Mesenchymal stem cell (in vitro differentiated cells and primary cell): ENCODE measurements at regions not wholly inside any gene's neighbourhood (a gene's known extent, or its start where the extent isn't known, plus 50 kb on each side); places are given as distances from the start of the nearest gene placed in this dataset.

ENCODE experiments used
- DNase-seq: peaks from one replicate; pipeline ENCODE4 v3.0.0-alpha.2; 2013
- H2AFZ ChIP-seq: one replicate; pipeline ENCODE4 v1.6.1; 2013; ENCODE audit warnings: low read depth, mild to moderate bottlenecking, control low read depth, inconsistent platforms, low read length, moderate library complexity
- H2AK5ac ChIP-seq: 2 replicates; pipeline ENCODE4 v1.6.1; 2013; ENCODE audit warnings: low read length, moderate library complexity, mild to moderate bottlenecking, inconsistent platforms; ENCODE audit not compliant: severe bottlenecking
- H2BK120ac ChIP-seq: one replicate; pipeline ENCODE4 v1.6.1; 2013; ENCODE audit warnings: low read depth, mild to moderate bottlenecking, inconsistent platforms, low read length, moderate library complexity
- H2BK12ac ChIP-seq, 2 experiments: one replicate each; pipeline ENCODE4 v1.6.1; 2013; ENCODE audit warnings: inconsistent platforms in 2 of 2, low read length in 2 of 2, mild to moderate bottlenecking in 2 of 2, moderate library complexity in 2 of 2, control low read depth in 1 of 2
- H2BK15ac ChIP-seq: one replicate; pipeline ENCODE4 v1.6.1; 2013; ENCODE audit warnings: mild to moderate bottlenecking, low read depth, inconsistent platforms; ENCODE audit not compliant: poor library complexity, severe bottlenecking
- H2BK5ac ChIP-seq: 2 replicates; pipeline ENCODE4 v1.6.1; 2013; ENCODE audit warnings: low read depth, mild to moderate bottlenecking, low read length, control low read depth, inconsistent platforms; ENCODE audit not compliant: poor library complexity, severe bottlenecking
- H3K14ac ChIP-seq, 2 experiments: one replicate each; pipeline ENCODE4 v1.6.1; 2013; ENCODE audit warnings: inconsistent platforms in 2 of 2, low read length in 2 of 2, control low read depth in 1 of 2, mild to moderate bottlenecking in 1 of 2, moderate library complexity in 1 of 2
- H3K18ac ChIP-seq, 2 experiments: one replicate each; pipeline ENCODE4 v1.6.1; 2013; ENCODE audit warnings: inconsistent platforms in 2 of 2, low read length in 2 of 2, control low read depth in 1 of 2, low read depth in 1 of 2, mild to moderate bottlenecking in 1 of 2
- H3K23ac ChIP-seq, 2 experiments: one replicate each; pipeline ENCODE4 v1.6.1; 2013; ENCODE audit warnings: inconsistent platforms in 2 of 2, low read length in 2 of 2, mild to moderate bottlenecking in 2 of 2, moderate library complexity in 2 of 2, control low read depth in 1 of 2
- H3K27ac ChIP-seq: 2 replicates; pipeline ENCODE4 v1.5.1; 2013; ENCODE audit warnings: mild to moderate bottlenecking, moderate library complexity, low read length, control low read depth, inconsistent platforms; ENCODE audit not compliant: poor library complexity, severe bottlenecking
- H3K27me3 ChIP-seq, 2 experiments: 2 replicates each; pipeline versions ENCODE4 v1.6.1 to v1.7.0; 2013; ENCODE audit warnings: low read length in 2 of 2, mild to moderate bottlenecking in 2 of 2, moderate library complexity in 2 of 2, control low read depth in 1 of 2, inconsistent platforms in 1 of 2; ENCODE audit not compliant: control insufficient read depth in 1 of 2, insufficient read depth in 1 of 2
- H3K36me3 ChIP-seq, 2 experiments: 2 replicates each; pipeline versions ENCODE4 v1.6.1 to v1.7.0; 2013; ENCODE audit warnings: low read length in 2 of 2, control low read depth in 1 of 2, inconsistent platforms in 1 of 2, low read depth in 1 of 2, mild to moderate bottlenecking in 1 of 2; ENCODE audit not compliant: insufficient read depth in 2 of 2, control insufficient read depth in 1 of 2
- H3K4ac ChIP-seq, 2 experiments: one replicate each; pipeline ENCODE4 v1.6.1; 2013; ENCODE audit warnings: inconsistent platforms in 2 of 2, low read length in 2 of 2, mild to moderate bottlenecking in 2 of 2, moderate library complexity in 2 of 2, control low read depth in 1 of 2, low read depth in 1 of 2
- H3K4me1 ChIP-seq: 2 replicates; pipeline ENCODE4 v1.6.1; 2013; ENCODE audit warnings: low read depth, low read length, control low read depth; ENCODE audit not compliant: control insufficient read depth, insufficient read depth
- H3K4me2 ChIP-seq: 2 replicates; pipeline ENCODE4 v1.6.1; 2013; ENCODE audit warnings: low read length, mild to moderate bottlenecking, inconsistent platforms; ENCODE audit not compliant: poor library complexity, severe bottlenecking
- H3K4me3 ChIP-seq, 2 experiments: 2 replicates each; pipeline versions ENCODE4 v1.5.1 to v1.7.0; 2013; ENCODE audit warnings: low read length in 2 of 2, mild to moderate bottlenecking in 2 of 2, control low read depth in 1 of 2, low read depth in 1 of 2; ENCODE audit not compliant: insufficient read depth in 1 of 2
- H3K79me1 ChIP-seq: replicated peaks from 2 replicates; pipeline ENCODE4 v1.6.1; 2013; ENCODE audit warnings: mild to moderate bottlenecking, control low read depth, low read length, inconsistent platforms; ENCODE audit not compliant: poor library complexity, severe bottlenecking
- H3K9ac ChIP-seq: 2 replicates; pipeline ENCODE4 v1.7.0; 2013; ENCODE audit warnings: mild to moderate bottlenecking, low read length, moderate library complexity
- H3K9me3 ChIP-seq: 2 replicates; pipeline ENCODE4 v1.7.0; 2013; ENCODE audit warnings: mild to moderate bottlenecking, low read length; ENCODE audit not compliant: control insufficient read depth
- H4K8ac ChIP-seq: one replicate; pipeline ENCODE4 v1.6.1; 2013; ENCODE audit warnings: inconsistent platforms, mild to moderate bottlenecking, low read length, moderate library complexity
- H4K91ac ChIP-seq: one replicate; pipeline ENCODE4 v1.6.1; 2013; ENCODE audit warnings: mild to moderate bottlenecking, low read length, inconsistent platforms
- WGBS: methylation state at CpG from one replicate; pipeline ENCODE4 v1.1.7; 2013; ENCODE audit warnings: mixed read lengths; 5-methylcytosine and 5-hydroxymethylcytosine counted together

- Histone ChIP-seq H2BK15ac (no peak overlapping the region), H2BK12ac (no peak overlapping the region)
- 89% methylated on average over 3 of the region's 3 CpGs for WGBS
Measured at GRCh38 chr2:153601812-153602211, 123.2 kb upstream of the RPRM start.

DNA sequence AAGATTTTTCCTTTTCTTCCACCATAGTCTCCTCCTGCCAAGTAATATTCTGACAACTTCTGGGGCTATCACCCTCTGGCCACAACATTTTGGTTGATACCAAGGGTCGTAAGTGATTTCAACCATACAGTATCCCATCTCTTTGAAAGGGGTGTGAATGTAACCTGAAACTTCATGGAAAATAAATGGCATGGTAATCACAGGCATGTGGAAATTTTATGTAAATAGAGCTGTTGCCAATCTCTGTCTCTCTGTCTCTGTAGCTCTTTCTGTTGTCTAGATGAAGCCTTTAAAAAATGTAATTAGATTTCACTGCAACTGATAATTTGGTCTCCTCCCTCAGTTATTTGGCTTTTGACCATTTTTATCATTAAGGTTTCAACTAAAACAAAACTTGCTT, 125.6 kb upstream of the RPRM start:
- Histone ChIP-seq H3K23ac (no peak overlapping the region), H4K8ac (no peak overlapping the region), H3K27me3 (no peaks in the 10 kb centered on the region), H2BK5ac (no peak overlapping the region), H2BK15ac (no peak overlapping the region), H3K18ac (no peak overlapping the region), H3K14ac (no peak overlapping the region), H3K27ac (no peak overlapping the region), H3K79me1 (no peaks in the 10 kb centered on the region), H2BK120ac (no peak overlapping the region), H2AFZ (no peak overlapping the region), H3K4me2 (no peak overlapping the region), H2AK5ac (no peak overlapping the region), H3K4me3 (no peak overlapping the region), H3K4me1 (no peaks in the 10 kb centered on the region), H2BK12ac (no peak overlapping the region), H4K91ac (no peak overlapping the region), H3K36me3 (no peaks in the 10 kb centered on the region), H3K9me3 (no peaks in the 10 kb centered on the region), H3K9ac (no peak overlapping the region), H3K4ac (no peak overlapping the region)
- WGBS: 40% methylated on average over 1 of the region's 1 CpG
- no peak for DNase-seq

More at GRCh38 chr2:153601812-153602211, 123.2 kb upstream of the RPRM start:
- H3K79me1 ChIP-seq: no peaks in the 10 kb centered on the region
- H3K27ac ChIP-seq: no peak overlapping the region
- no peaks in the 10 kb centered on the region for H3K9me3 ChIP-seq
- H2BK5ac ChIP-seq: no peak overlapping the region
- H2AK5ac ChIP-seq: no peak overlapping the region
- H3K18ac ChIP-seq: no peak overlapping the region
- no peaks in the 10 kb centered on the region for H3K27me3 ChIP-seq
- H4K91ac ChIP-seq: no peak overlapping the region
- H3K4me3 ChIP-seq: no peak overlapping the region
- no peaks in the 10 kb centered on the region for H3K36me3 ChIP-seq
- no peak overlapping the region for H3K23ac ChIP-seq
- no peak overlapping the region for H3K14ac ChIP-seq
- H3K4me1 ChIP-seq: no peaks in the 10 kb centered on the region
- H4K8ac ChIP-seq: no peak overlapping the region
- no peak overlapping the region for H3K4ac ChIP-seq
- no peak for DNase-seq
- H3K4me2 ChIP-seq: no peak overlapping the region
- H2BK120ac ChIP-seq: no peak overlapping the region
- H2AFZ ChIP-seq: no peak overlapping the region
- H3K9ac ChIP-seq: no peak overlapping the region

DNA sequence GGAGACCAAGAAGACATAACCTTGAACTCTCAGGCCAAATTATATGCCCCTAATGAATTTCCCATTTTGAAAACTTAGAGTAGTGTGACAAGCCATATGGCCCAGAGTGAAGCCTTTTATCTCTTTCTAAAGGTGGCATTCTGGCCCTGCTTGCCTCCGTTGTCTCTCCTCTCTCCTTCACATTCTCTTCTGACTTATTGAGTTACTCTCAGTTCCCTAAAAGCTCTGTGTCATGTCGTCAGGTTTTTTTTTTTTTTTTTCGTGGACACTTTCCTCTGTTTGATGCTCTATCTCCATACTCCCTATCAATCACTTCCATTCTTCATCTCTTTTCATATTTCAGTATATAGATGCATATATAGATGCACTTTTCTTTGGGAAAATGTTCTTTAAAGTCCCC, 128.1 kb upstream of the RPRM start:
- DNase-seq: no peak
- WGBS: 65% methylated on average over 2 of the region's 3 CpGs
- no peak overlapping the region for H2AK5ac ChIP-seq
- no peak overlapping the region for H3K14ac ChIP-seq
- no peak overlapping the region for H4K91ac ChIP-seq
- no peaks in the 10 kb centered on the region for H3K27me3 ChIP-seq
- no peak overlapping the region for H2BK5ac ChIP-seq
- no peak overlapping the region for H3K23ac ChIP-seq
- H2BK12ac ChIP-seq: no peak overlapping the region
- no peak overlapping the region for H3K9ac ChIP-seq
- no peak overlapping the region for H4K8ac ChIP-seq
- no peaks in the 10 kb centered on the region for H3K79me1 ChIP-seq
- no peak overlapping the region for H3K4ac ChIP-seq
- no peaks in the 10 kb centered on the region for H3K4me1 ChIP-seq
- no peak overlapping the region for H3K4me2 ChIP-seq
- H2BK15ac ChIP-seq: no peak overlapping the region
- H3K4me3 ChIP-seq: no peak overlapping the region
- no peaks in the 10 kb centered on the region for H3K36me3 ChIP-seq
- H3K9me3 ChIP-seq: peaks cover 6% of the 10 kb centered on the region
- H3K27ac ChIP-seq: no peak overlapping the region
- H3K18ac ChIP-seq: no peak overlapping the region
- H2AFZ ChIP-seq: no peak overlapping the region
- no peak overlapping the region for H2BK120ac ChIP-seq

DNA sequence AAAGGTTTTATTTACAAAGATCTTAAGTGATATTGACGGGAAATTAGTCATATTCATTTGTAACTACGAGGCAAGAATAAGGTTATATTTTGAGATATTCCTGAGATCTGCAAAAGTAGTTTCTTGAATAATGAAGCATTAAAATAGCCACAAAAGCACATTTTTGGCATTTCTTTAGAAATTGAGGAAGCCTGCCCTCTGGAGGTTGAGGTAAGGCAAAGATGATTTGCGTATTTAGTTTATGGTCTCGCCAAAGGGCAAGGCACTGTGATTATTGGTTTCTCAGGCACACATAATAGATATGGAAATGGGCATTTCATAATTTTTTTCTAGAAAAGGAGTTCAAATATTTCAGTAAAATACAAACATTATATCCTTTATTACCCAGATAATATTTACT, 143.7 kb upstream of the RPRM start:
- Histone ChIP-seq H2BK15ac (no peak overlapping the region), H3K4me1 (no peaks in the 10 kb centered on the region), H4K8ac (no peak overlapping the region), H3K4me3 (no peak overlapping the region), H3K14ac (no peak overlapping the region), H4K91ac (no peak overlapping the region), H3K9me3 (peaks cover 16% of the 10 kb centered on the region), H3K4ac (no peak overlapping the region), H3K27me3 (no peaks in the 10 kb centered on the region), H3K27ac (no peak overlapping the region), H3K4me2 (no peak overlapping the region), H3K9ac (no peak overlapping the region), H2AFZ (no peak overlapping the region), H3K36me3 (no peaks in the 10 kb centered on the region), H2AK5ac (no peak overlapping the region), H2BK120ac (no peak overlapping the region), H3K23ac (no peak overlapping the region), H2BK5ac (no peak overlapping the region), H3K18ac (no peak overlapping the region), H2BK12ac (no peak overlapping the region), H3K79me1 (no peaks in the 10 kb centered on the region)
- no peak for DNase-seq
- WGBS: 61% methylated on average over 4 of the region's 4 CpGs
